HEK293 (cell line): ENCODE measurements at regions not wholly inside any gene's neighbourhood (a gene's known extent, or its start where the extent isn't known, plus 50 kb on each side); places are given as distances from the start of the nearest gene placed in this dataset.

ENCODE experiments used
- ZFP37 ChIP-seq: fragments of 450-650 bp; formaldehyde crosslinking; IDR thresholded peaks from 2 replicates; pipeline ENCODE4 v1.5.1; 2016; ENCODE audit warnings: missing biosample characterization, missing genetic modification characterization
- ZNF138 ChIP-seq: fragments of 450-650 bp; formaldehyde crosslinking; IDR thresholded peaks from 2 replicates; pipeline ENCODE4 v1.5.1; 2016; ENCODE audit warnings: missing biosample characterization, missing genetic modification characterization, borderline replicate concordance
- ZNF174 ChIP-seq: fragments of 450-650 bp; formaldehyde crosslinking; IDR thresholded peaks from 2 replicates; pipeline ENCODE4 v1.5.0; 2017; ENCODE audit warnings: missing biosample characterization, mild to moderate bottlenecking, missing genetic modification characterization

GRCh38 chr10:30686708-30687107 lies 57.2 kb upstream of the LYZL2 start:
- TF ChIP-seq ZNF138 (tag by site-specific recombination) (no peak), ZNF174 (tag by site-specific recombination) (no peak), ZFP37 (no peak)
